ENCODE measurements at regions not wholly inside any gene's neighbourhood (a gene's known extent, or its start where the extent isn't known, plus 50 kb on each side); places are given as distances from the start of the nearest gene placed in this dataset.
A peak's percentile ranks its signal among the peaks of the same experiment; 100 is the strongest.

DNA sequence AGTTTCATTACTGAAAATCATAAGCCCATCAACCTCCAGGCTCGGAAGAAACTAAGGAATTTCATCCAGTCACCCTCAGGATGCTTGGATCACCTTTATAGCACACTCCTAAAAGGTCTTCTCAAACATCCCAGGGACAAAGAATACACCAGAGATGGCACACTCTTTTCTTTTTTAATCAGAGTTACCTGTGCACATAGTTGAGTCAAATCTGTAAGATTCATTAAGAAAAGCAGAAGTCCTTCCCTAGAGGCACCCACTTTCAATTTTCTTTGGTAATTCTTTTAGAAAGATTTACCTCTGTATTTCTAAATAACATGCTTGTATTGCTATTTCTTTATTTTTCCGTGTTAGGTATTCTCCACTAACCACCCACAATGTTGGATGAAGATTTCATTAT is 50.6 kb upstream of the IL6 start:
- DNase-seq (ENCODE audit: low spot score): no peak

DNA sequence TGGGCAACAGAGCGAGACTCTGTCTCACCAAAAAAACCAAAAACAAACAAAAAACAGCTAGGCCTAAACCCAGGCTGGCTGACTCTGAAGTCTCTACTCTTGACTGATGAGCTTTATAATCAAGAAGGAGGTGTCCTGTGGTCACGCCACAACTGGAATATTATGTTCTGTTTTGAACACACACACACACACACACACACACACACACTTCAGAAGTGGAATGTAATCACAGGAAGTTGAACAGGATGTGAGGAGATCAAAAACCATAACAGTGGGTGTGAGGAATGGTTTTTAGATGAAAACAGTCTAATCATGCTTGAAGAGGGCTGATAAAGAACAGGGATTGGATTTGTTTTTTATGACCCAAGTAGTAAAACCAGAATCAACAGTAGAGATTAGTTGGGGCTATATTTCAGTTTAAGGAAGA is 51.1 kb upstream of the IL6 start:
- peak; percentile 22 for DNase-seq (ENCODE audit: low spot score)

- no peak for DNase-seq (ENCODE audit: low spot score)
These were observed 51.6 kb upstream of the IL6 start for GRCh38 chr7:22675421-22675820.

DNA sequence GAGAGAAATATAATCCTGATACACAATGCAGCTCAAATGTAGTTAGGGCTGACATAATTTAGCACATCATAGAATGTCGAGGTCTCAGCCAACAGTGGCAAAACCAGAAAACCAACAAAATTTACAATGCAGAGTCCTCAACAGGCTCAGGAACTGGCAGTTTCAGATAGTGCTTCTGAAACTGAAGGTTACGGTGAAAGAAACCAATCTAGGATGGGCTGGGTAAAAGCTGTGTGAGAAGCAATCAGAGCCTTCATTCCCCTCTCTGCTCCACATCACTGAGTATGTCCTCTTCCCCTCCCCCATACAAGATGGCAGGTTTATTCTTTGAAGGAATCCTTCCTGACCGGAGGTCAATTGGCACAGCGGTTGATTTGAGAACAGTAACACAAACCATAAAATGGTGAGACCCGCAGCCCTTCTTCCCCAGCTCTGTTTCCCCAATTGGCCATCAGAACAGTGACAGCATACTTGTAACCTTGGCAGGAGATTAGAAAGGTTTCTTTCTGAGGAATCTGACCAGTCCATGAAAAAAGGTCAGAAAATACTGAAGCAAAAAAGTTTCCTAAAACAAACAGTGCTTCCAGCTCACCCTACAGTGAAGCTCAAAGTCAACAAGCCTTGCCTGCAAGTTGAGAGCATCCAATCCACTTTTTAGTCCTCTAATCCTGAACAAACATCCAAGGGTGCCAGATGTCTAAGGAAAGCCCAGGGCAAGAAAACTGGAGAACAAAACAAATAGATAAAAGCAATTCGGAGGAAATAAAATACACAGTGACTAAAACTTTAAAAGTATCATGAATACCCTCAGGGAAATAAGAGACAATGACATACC is 53.9 kb upstream of the IL6 start:
- DNase-seq (ENCODE audit: low spot score): no peak

GRCh38 chr7:22671177-22671879 is 55.7 kb upstream of the IL6 start:
- no peak for DNase-seq (ENCODE audit: low spot score)

DNA sequence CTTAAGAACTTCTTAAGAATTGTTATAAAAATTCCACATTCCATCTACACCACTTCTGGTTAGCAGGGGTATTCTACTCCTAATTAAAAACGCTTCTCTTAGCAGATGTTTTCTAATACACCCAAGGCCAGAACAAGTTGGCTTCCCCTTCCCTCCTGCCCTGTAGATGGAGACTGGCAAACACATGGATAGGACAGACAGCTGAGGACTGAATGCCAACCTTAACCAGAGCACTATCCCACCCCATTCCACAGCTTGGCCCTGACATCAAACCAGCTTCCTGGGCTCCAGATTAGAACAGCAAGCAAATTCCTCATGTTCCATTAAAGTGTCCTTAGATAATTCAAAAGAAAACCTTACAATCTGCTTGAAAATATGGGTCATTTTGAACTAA is 56.6 kb upstream of the IL6 start:
- DNase-seq (ENCODE audit: low spot score): no peak

DNA sequence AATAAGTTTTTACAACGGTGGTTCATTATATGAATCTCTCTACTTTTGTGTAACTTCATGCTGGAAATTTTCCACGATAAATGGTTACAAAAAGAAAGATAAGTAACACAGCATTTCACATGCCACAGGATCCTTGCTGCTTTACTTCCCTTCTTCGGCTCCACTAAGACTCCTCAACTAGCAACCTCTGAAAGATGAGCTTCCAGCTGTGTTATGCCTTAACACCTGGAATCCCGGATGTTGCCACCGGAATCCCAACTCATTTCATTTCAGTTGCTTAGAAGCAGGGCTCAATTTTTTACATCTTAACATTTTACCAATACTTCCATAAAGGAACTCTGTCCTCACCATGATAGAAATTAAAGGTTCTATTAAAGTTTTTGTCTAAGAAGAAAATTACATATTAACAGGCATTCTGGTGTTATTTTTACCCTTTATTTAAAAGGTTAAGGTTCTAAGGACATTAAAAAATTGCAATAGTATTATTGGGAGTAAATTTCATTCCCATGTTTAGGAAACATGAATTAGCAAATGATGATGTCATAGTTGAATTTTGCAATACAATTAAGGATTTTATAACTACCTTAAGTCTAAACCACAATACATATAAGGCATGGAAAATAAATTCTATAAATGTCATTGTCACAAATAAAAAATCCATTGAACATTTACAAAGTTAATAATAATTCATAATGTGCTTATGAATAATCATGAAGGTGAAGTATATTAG is 57.1 kb upstream of the IL6 start:
- no peak for DNase-seq (ENCODE audit: low spot score)

DNA sequence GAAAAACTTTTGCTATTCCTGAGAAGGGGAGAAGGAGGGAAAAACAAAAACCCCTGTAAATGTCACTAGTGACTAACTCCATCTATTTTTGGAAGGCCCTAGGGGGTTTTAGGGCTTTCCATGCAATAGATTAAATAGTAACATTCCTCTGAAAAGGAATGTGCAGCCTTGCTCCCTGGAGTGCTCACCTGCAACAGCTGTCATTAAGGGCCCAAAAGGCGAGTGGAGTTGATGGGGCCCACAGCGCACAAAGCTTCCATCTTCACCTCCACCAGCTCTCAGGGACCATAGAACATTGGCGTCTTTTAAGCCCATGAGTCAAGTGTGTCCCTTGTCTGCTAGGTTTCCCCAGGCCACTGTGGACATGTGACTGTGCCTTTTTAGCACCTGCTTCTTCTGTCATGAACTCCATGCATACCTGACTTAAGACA is 58.0 kb upstream of the IL6 start:
- DNase-seq (ENCODE audit: low spot score): no peak

- DNase-seq (ENCODE audit: low spot score): peak; percentile 82
These were observed 59.3 kb upstream of the IL6 start for GRCh38 chr7:22667562-22668239.

DNA sequence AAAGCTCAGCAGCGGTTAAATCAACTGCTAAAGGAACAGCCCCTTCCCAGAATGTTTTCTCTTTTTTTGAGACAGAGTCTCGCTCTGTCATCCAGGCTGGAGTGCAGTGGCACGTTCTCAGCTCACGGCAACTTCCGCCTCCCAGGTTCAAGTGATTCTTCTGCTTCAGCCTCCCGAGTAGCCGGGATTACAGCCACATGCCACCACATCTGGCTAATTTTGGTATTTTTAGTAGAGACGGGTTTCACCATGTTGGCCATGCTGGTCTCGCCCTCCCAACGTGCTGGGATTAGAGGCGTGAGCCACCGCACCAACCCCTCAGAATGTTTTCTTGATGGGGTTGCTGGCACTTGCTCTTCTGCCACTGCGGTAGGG is 59.8 kb upstream of the IL6 start:
- no peak for DNase-seq (ENCODE audit: low spot score)

DNA sequence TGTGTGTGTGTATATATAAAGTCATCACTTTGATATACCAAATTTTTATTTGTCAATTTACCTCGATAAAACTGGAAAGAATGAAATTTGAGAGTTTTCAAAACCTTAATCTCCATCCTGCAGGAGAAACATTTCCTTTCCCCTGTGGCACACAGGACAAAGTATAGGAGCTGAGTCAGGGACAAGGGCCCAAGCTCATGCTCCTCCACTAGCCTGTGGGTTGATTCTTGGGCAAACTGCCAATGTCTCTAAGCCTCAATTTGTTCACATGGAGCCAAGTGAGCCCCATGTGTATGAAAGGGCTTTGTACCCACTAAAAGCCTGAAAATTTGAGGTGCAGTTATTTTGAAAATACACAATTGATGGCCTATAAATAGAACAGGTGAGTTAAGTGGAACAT is 60.3 kb upstream of the IL6 start:
- DNase-seq (ENCODE audit: low spot score): peak; percentile 51

GRCh38 chr7:22665923-22666322 is 61.1 kb upstream of the IL6 start:
- peak; percentile 25 for DNase-seq (ENCODE audit: low spot score)

DNA sequence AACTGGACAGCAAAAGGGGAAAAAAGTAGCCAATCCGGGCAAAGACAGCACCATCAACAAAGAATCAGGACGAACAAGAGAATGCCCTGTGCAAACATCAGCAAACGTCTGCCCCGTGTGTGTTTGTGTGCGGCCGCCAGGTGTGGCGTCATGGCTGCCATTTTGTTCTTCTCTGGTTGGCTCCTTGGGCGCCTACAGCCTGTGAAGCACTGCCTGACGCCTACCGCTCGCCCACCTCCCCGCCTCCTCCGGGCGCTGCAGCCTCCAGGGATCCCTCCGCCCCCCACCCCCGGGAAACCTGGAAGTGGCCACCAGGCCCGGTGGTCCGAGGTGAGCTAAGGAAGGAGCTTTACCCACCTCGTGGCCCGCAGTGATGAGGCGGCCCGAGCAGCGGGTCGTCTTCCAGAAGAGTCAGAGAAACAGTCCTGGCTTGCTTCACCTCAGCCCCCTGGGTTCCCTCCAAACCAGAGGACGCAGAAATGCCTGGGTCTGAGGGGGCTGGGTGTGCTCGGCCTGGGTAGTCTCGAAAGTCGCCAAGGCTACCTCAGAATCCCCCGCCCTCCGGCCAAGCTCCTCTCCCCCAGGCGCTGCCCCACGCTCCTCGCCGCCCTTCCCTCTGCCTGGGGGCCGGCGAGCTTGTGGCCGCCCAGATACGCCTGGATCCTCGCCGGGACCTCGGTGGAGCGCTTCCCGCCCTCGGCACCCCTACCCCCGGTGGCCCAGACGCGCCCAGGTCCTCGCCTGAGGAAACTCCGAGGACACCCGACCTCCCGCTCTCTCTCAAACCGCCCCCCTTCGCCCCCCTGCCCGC is 61.8 kb upstream of the IL6 start:
- no peak for DNase-seq (ENCODE audit: low spot score)

- DNase-seq (ENCODE audit: low spot score): no peak
These were observed 63.3 kb upstream of the IL6 start for GRCh38 chr7:22663721-22664120.

GRCh38 chr7:22663357-22663718 is 63.7 kb upstream of the IL6 start:
- no peak for DNase-seq (ENCODE audit: low spot score)

DNA sequence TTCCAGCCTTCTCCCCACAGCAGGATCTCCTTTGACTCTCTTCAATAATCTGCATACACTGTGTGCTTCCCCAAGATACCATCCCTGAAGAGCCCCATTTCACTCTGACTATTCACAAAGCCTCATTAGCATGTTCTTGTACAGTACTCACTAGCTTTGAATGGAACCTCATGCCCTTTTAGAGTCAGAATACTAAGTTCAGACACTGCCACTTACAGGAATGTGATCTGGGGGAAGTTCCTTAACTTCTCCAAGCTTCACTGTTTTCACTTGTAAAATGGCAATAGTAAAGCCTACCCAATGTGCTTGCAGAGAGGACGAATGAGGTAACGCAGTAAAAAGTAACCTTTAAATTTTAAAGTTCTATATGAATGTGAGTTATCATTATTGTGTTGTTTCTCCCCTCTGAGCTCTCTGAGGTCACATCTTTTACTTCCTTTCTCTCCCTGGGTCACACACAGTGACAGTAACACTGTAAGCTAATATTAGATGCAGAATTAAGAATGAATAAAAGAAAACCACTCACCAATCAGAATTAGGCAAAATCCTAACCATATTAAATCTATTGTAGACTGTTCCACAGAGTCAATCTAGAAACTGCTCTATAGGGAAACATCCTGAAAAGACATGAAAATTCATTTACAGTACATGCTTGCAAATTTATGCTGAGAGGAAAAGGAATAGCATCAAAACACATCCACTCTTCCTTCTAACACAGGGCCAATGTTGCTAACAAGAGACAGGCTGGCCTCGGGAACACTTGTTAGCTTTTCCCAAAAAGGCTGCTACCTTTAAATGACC is 64.2 kb upstream of the IL6 start:
- no peak for DNase-seq (ENCODE audit: low spot score)

- no peak for DNase-seq (ENCODE audit: low spot score)
These were observed 65.0 kb upstream of the IL6 start for GRCh38 chr7:22662036-22662435.

- DNase-seq (ENCODE audit: low spot score): no peak
These were observed 66.3 kb upstream of the IL6 start for GRCh38 chr7:22660732-22661131.

DNA sequence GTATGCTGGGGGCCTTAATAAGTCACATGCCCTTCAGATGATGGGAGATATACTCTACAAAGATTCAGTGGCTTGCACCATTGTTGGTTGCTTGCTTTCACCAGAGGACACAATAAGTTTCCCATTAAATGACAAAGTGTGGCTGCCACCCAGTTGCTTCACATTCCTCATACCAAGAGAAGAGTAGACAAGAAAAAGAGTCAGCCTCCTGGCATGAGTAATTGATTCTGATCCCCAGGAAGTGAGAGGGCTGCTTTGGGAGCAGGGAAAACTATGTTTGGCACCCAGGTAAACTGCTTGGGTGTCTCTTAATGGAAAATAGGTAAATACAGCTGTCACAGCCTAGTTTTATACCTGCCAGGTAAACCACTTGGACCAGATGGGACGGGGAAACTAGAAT is 66.7 kb upstream of the IL6 start:
- no peak for DNase-seq (ENCODE audit: low spot score)

- no peak for DNase-seq (ENCODE audit: low spot score)
These were observed 67.3 kb upstream of the IL6 start for GRCh38 chr7:22659741-22660140.

GRCh38 chr7:22658031-22658430 is 69.0 kb upstream of the IL6 start:
- no peak for DNase-seq (ENCODE audit: low spot score)
